ENCODE measurements at regions not wholly inside any gene's neighbourhood (a gene's known extent, or its start where the extent isn't known, plus 50 kb on each side); places are given as distances from the start of the nearest gene placed in this dataset.

DNA sequence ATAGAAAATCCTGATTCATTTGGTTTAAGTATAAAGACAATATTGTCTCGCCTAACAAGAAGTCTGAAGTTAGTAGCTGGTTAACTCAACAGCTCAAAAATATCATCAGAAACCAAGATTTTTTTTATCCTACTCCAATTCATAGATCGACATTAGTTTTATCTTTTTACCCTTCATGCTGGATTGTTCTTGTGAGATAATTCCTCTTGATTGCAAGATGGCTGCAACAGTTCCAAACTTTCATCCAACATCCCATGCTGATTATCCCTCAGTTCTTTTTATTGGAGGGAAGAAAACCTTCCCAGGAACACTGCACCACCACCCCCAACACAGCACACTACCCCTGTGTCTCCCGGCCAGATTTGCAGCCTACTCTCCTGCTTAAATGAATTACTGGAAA, 370.2 kb upstream of the RAB6C start:
- no peaks in the 10 kb centered on the region for H3K4me1 ChIP-seq
- TF ChIP-seq, protein P1, sequence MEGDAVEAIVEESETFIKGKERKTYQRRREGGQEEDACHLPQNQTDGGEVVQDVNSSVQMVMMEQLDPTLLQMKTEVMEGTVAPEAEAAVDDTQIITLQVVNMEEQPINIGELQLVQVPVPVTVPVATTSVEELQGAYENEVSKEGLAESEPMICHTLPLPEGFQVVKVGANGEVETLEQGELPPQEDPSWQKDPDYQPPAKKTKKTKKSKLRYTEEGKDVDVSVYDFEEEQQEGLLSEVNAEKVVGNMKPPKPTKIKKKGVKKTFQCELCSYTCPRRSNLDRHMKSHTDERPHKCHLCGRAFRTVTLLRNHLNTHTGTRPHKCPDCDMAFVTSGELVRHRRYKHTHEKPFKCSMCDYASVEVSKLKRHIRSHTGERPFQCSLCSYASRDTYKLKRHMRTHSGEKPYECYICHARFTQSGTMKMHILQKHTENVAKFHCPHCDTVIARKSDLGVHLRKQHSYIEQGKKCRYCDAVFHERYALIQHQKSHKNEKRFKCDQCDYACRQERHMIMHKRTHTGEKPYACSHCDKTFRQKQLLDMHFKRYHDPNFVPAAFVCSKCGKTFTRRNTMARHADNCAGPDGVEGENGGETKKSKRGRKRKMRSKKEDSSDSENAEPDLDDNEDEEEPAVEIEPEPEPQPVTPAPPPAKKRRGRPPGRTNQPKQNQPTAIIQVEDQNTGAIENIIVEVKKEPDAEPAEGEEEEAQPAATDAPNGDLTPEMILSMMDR (IDR thresholded peaks at IDR 0.05) = no peak
- no peak for TF ChIP-seq EP300 (IDR thresholded peaks at IDR 0.05)
- no peak for TF ChIP-seq POLR2A (IDR thresholded peaks at IDR 0.05)
- no peak overlapping the region for H3K27ac ChIP-seq
- WGBS, 2 donors = 84 to 91% methylated on average over 3 of the region's 3 CpGs
- no peak for DNase-seq (ENCODE audit: low spot score in 2 of 2)
- no peaks in the 10 kb centered on the region for H3K36me3 ChIP-seq
- H3K27me3 ChIP-seq = no peaks in the 10 kb centered on the region
- H3K4me3 ChIP-seq = no peak overlapping the region
- H3K9me3 ChIP-seq = peaks cover 0 to 10% (median 0%) of the 10 kb centered on the region in 4 donors

DNA sequence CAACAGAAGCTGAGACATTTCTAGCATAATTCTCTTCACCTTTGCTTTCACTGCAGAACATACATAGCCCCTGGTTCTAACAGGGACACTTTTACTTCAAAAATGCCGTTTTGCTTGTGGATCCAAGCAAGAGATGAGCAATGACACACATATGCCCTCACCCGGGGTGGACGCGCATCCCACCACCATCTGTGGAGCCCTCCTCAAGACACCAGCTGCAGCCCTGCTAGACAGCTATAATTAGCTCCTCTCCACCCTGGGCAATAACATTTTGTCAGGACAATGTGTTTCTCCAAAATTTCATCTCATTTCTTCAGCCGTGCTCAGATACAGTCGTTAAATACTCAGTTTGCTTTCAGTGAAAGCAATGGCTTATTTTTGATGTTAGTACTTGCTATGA, 368.7 kb upstream of the RAB6C start:
- H3K9me3 ChIP-seq = peaks cover 0 to 10% (median 0%) of the 10 kb centered on the region in 4 donors
- no peaks in the 10 kb centered on the region for H3K4me1 ChIP-seq
- DNase-seq (ENCODE audit: low spot score in 2 of 2) = no peak
- no peaks in the 10 kb centered on the region for H3K36me3 ChIP-seq
- H3K4me3 ChIP-seq = no peak overlapping the region
- no peaks in the 10 kb centered on the region for H3K27me3 ChIP-seq
- TF ChIP-seq POLR2A (IDR thresholded peaks at IDR 0.05) (no peak), EP300 (IDR thresholded peaks at IDR 0.05) (no peak)
- TF ChIP-seq, protein P1 (IDR thresholded peaks at IDR 0.05) = no peak
- H3K27ac ChIP-seq = no peak overlapping the region
- WGBS, 2 donors = 81 to 87% methylated on average over 6 of the region's 6 CpGs

DNA sequence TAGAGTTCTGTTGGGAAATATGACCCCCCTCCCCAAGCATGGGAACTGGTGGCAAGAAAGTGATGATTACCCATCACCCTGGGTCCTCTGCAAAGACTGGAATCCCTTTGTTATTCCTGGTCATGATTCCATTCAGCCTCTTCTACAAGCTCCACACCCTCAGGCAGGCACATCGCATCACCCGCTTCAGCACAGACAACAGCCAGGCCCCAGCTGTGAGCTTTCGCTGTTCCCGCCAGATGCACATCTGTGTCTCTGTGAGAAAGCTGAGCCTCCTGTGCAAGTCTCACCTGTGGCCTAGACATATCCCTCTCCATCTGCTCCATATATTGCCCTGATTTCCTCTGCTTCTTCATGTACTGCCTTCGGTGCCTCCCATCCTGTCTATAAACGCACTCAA, 368.0 kb upstream of the RAB6C start:
- TF ChIP-seq, protein P1 (IDR thresholded peaks at IDR 0.05) = no peak
- TF ChIP-seq POLR2A (IDR thresholded peaks at IDR 0.05) (no peak), EP300 (IDR thresholded peaks at IDR 0.05) (no peak)
- Histone ChIP-seq H3K9me3 (peaks cover 0 to 10% (median 0%) of the 10 kb centered on the region in 4 donors), H3K4me3 (no peak overlapping the region), H3K27me3 (no peaks in the 10 kb centered on the region), H3K36me3 (no peaks in the 10 kb centered on the region), H3K27ac (no peak overlapping the region), H3K4me1 (no peaks in the 10 kb centered on the region)
- WGBS, 2 donors = 82% methylated on average over 6 of the region's 6 CpGs
- DNase-seq (ENCODE audit: low spot score in 2 of 2) = no peak

DNA sequence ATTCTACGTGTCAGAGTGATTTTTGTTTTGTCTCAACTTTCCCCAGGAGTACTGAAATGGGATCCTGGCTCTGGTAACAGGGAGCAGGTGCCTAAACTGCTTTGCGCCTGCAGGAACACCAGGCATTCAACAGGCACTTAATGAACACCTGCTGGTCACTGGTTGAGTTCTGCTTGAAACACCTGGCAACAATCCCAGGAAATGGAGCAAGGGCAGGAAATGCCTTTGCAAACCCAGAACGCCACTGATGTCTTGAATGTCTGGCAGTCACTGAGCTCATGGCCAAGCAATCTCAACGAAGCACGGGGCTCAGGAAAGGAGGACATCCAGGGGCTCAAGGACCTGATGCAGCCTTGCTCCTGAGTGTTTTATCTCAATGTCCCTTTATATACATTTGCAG, 360.0 kb upstream of the RAB6C start:
- H3K27ac ChIP-seq = no peak overlapping the region
- peaks cover 0 to 4% (median 0%) of the 10 kb centered on the region in 4 donors for H3K9me3 ChIP-seq
- no peaks in the 10 kb centered on the region for H3K36me3 ChIP-seq
- TF ChIP-seq POLR2A (IDR thresholded peaks at IDR 0.05) = no peak
- TF ChIP-seq, protein P1 (IDR thresholded peaks at IDR 0.05) = no peak
- no peak for TF ChIP-seq EP300 (IDR thresholded peaks at IDR 0.05)
- H3K27me3 ChIP-seq = no peaks in the 10 kb centered on the region
- 38 to 48% methylated on average over 5 of the region's 5 CpGs for WGBS, 2 donors
- no peaks in the 10 kb centered on the region for H3K4me1 ChIP-seq
- no peak overlapping the region for H3K4me3 ChIP-seq
- DNase-seq (ENCODE audit: low spot score in 2 of 2) = no peak

DNA sequence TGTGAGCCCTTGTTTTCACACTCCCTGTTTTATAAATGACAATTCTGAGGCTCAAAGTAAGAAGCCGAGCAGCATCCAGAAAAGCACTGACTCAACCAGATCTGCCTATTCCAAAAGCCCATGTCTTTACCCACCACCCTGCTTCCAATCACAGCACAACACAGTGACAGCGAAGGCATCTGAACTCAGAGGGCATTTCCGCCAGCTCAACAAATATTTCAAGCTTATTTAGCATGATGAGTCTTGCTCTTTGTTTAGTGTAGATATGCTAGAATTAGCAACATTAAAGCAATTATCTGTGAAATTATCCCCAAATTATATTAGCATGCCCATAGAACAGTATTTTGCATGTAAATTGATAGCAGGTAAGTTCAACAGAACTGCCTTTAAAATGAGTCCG, 359.1 kb upstream of the RAB6C start:
- Histone ChIP-seq H3K9me3 (peaks cover 0 to 9% (median 0%) of the 10 kb centered on the region in 4 donors), H3K27me3 (no peaks in the 10 kb centered on the region), H3K27ac (no peak overlapping the region), H3K36me3 (no peaks in the 10 kb centered on the region), H3K4me1 (no peaks in the 10 kb centered on the region), H3K4me3 (no peak overlapping the region)
- TF ChIP-seq, protein P1 (IDR thresholded peaks at IDR 0.05) = no peak
- TF ChIP-seq POLR2A (IDR thresholded peaks at IDR 0.05) (no peak), EP300 (IDR thresholded peaks at IDR 0.05) (no peak)
- DNase-seq (ENCODE audit: low spot score in 2 of 2) = no peak
- 81 to 85% methylated on average over 4 of the region's 4 CpGs for WGBS, 2 donors
